PFSK-1 (cell line): ENCODE measurements at regions not wholly inside any gene's neighbourhood (a gene's known extent, or its start where the extent isn't known, plus 50 kb on each side); places are given as distances from the start of the nearest gene placed in this dataset.

Experiments
- FOXP2 ChIP-seq: optimal IDR thresholded peaks from 2 replicates; pipeline ENCODE3; 2011; ENCODE audit warnings: borderline replicate concordance, control low read depth, inconsistent platforms; ENCODE audit not compliant: insufficient read depth; ENCODE audit errors: extremely low read length, extremely low read depth
- POLR2AphosphoS5 ChIP-seq: IDR thresholded peaks from 2 replicates; pipeline ENCODE4 v1.6.1; 2012; ENCODE audit warnings: low read depth, mild to moderate bottlenecking, control low read depth, low read length, moderate library complexity
- SIN3A ChIP-seq: IDR thresholded peaks from 2 replicates; pipeline ENCODE4 v1.6.1; 2012; ENCODE audit warnings: mild to moderate bottlenecking, low read length, moderate library complexity, borderline replicate concordance; ENCODE audit not compliant: insufficient read depth
- TAF1 ChIP-seq: IDR thresholded peaks from 2 replicates; pipeline ENCODE4 v1.6.1; 2012; ENCODE audit warnings: low read length, control low read depth, borderline replicate concordance; ENCODE audit not compliant: insufficient read depth
- TF ChIP-seq, protein P1 (sequence below), 2 experiments: IDR thresholded peaks; 2 replicates each; pipeline versions ENCODE4 v1.6.1 to v1.8.0; 2011 to 2012; ENCODE audit warnings: low read depth in 2 of 2, low read length in 2 of 2, control low read depth in 1 of 2, inconsistent platforms in 1 of 2, mild to moderate bottlenecking in 1 of 2, moderate library complexity in 1 of 2; ENCODE audit not compliant: insufficient read depth in 1 of 2

DNA sequence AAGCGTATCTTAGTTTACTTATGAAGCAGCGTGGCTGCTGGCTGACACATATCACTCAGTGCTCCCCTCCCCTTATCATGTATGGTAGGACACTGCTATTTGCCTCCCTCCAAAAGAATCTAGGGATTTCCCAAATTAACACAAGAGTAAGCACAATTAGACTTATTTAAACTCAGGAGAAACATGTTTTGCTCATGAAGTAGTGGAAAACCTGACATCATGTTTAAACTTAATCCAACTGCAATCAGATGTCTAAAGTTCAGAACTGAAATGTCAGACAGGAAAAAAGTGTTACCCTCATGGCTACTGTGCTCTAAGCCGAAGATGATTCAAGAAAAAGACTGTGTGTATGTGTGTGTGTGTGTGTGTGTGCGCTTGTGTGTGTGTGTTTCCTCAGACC is 324.1 kb upstream of the TNC start:
- no peak for TF ChIP-seq POLR2AphosphoS5
- TF ChIP-seq, protein P1, sequence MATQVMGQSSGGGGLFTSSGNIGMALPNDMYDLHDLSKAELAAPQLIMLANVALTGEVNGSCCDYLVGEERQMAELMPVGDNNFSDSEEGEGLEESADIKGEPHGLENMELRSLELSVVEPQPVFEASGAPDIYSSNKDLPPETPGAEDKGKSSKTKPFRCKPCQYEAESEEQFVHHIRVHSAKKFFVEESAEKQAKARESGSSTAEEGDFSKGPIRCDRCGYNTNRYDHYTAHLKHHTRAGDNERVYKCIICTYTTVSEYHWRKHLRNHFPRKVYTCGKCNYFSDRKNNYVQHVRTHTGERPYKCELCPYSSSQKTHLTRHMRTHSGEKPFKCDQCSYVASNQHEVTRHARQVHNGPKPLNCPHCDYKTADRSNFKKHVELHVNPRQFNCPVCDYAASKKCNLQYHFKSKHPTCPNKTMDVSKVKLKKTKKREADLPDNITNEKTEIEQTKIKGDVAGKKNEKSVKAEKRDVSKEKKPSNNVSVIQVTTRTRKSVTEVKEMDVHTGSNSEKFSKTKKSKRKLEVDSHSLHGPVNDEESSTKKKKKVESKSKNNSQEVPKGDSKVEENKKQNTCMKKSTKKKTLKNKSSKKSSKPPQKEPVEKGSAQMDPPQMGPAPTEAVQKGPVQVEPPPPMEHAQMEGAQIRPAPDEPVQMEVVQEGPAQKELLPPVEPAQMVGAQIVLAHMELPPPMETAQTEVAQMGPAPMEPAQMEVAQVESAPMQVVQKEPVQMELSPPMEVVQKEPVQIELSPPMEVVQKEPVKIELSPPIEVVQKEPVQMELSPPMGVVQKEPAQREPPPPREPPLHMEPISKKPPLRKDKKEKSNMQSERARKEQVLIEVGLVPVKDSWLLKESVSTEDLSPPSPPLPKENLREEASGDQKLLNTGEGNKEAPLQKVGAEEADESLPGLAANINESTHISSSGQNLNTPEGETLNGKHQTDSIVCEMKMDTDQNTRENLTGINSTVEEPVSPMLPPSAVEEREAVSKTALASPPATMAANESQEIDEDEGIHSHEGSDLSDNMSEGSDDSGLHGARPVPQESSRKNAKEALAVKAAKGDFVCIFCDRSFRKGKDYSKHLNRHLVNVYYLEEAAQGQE (IDR thresholded peaks at IDR 0.05; ENCODE audit: insufficient read depth in 1 of 2, low read depth in 2 of 2, low read length in 2 of 2) = no peak
- TF ChIP-seq TAF1 = no peak
- no peak for TF ChIP-seq SIN3A
- no peak for TF ChIP-seq FOXP2
